ENCODE measurements at regions not wholly inside any gene's neighbourhood (a gene's known extent, or its start where the extent isn't known, plus 50 kb on each side); places are given as distances from the start of the nearest gene placed in this dataset.

DNA sequence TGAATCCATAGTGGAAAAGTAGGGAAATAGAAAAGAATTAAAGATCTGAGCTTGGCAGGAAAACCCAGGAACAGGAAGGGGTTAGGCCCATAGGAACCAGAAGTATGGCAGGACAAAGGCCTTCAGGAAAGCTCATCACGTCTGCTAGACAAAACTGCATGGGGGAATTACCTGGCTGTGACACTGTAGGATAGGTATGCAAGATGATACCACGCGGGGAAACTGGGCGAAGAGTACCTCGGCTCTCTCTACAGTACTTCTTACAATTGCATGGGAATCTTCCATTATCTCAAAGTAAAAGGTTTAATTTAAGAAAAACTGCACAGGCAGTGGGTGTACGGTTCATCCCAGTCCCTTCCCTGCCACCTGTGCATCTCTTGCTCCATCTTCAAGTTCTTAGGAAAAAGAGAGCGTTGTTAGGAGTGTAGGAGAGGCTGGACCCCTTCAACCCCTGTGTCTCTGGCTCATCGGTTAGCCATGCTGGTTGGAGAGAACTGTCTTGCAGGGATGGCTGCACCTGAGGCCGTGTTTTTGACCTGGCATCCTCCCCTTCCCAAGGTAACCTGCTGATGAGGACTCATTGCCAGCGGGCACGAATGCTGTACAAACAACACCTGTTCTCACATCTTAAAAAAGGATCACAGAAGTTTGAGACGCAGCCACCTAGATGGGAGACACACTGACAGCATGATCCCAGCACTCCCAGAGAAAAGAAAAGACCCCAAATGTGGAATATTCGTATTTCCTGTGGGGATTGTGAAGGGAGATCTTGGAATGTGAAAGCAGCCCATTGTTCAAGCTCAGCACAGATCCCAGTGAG is 120.5 kb upstream of the COPS8 start:
- DNase-seq, result no peak

DNA sequence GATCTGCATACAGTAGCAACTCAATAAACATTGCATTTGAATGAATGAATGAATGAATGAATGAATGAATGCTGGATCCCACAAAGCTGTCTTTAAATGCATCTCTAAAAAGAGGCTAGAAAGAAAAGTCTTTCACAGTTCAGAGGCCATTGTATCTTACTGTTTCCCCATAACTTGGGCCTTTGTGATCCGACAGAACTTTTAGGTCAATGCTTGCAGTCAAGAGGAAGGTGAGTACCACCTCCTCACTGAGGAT is 119.9 kb upstream of the COPS8 start:
- DNase-seq, result no peak

DNA sequence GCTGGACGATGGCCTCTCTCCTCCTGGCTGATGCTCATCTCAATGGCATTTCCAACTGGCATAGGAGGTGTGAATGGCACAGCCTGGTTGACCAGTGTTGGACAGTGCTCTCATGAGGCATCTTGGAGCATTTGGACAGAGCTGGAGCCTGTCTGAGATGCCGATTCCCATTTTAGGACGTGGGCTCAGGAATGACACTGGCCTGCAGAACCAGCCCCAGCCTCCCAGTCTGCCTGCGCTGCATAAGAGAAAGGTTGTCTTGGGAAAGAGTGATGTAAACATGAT is 118.2 kb upstream of the COPS8 start:
- no peak for DNase-seq

DNA sequence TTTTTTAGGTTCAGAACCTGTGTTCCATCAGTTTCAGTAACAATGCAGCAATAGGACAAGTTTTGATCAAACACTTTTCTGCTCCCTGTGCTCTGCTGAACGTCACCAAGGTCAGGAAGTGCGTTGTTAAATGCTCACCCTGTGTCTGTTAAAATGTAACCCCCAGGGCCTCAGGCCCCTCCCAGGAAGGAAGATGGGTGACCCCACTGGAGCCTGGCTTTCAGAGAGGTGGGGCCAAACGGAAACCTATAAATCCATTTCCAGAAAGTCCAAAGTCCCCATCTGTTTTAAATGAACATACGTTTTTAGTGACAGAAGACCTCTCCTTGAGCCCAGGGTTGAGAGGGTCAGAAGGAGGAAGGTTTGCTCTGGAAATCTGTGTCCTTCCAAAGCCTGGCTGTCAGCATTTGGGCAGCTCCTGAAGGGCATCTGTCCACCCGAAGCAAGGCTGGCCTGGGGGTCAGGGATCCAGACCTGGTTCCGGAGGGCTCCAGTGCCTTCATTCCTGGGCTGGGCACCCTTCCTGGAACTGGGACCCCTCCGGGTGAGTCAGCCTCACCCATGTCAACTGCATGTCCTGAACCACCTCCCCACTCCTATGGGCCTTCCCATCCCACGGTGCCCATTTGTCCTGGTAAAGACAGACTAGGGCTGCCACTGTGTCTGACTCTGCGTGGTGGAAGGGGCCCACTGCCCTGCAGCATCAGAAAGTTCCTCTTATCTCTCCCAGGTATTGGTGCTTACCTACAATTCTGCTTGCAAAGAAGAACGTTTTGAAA is 117.4 kb upstream of the COPS8 start:
- peak; percentile 77 for DNase-seq

DNA sequence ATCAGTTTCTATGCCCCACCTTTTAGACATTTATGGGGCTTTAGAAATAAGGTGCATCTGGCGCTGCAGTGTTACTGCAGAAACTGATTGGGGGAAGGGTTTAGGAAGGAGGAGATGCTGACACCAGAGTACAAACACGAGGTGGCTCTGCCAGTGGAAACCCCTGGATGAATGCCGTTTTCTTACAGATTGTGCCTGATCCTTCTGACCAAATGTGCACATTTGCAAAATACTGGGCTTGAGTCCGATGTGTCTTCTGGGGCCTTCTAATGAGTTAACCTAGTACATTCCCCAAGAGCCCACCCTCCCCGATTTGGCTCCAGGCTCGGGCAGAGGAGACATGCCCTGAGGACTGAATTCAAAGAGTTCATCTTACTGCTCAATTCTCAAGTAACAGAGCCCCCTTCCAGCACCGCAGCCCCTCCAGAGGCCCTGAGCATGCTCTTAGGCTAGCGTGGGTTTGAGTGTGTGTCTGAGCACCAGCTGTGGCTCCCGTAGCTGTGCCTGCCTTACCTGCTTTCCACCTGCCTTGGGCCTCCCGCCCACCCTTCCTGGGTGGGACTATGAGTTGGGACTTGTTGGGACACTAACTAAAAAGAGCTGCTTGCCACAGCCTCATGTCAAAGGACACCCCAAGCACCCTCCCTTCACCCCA is 116.7 kb upstream of the COPS8 start:
- no peak for DNase-seq

DNA sequence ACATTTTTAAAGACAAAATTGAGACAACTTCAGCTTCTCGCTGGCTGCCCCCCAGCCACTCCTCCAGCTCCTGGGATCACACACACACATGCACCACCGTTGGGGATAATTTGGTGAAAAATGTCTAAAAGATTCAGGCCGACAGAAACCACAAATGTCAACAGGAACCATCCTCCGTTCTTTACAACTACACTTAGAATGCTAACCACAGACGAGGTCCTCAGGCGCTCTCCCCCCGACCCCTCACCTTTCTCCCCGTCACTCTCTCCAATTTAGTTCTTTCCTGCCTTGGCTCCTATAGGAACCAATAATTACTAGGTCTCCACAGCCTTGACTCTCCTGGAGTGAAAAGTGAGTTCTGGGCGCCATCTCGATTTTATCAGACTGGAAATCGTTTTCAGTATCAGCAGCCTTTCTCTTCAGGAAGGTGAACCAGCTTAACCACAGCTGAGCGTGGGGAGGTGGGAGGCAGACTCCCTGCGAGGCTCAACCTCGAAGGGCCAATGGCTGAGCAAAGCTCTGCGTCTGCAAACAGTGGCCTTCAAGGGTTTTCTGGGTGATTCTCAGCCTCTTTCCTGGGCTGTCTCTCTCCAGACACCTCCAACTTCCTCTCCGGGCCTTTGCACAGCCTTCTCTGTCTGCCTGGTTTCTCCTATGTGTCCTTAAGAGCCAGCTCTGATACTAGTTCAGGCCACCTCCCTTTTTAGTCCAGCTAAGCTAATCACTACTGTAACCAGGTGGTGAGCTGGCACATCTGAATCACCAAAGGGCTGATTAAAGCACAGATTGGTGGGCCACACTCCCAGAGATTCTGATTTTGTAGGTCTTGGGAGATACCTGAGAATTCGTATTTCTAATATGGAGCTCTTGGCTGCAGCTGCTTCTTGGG is 115.7 kb upstream of the COPS8 start:
- DNase-seq, result peak; percentile 30

DNA sequence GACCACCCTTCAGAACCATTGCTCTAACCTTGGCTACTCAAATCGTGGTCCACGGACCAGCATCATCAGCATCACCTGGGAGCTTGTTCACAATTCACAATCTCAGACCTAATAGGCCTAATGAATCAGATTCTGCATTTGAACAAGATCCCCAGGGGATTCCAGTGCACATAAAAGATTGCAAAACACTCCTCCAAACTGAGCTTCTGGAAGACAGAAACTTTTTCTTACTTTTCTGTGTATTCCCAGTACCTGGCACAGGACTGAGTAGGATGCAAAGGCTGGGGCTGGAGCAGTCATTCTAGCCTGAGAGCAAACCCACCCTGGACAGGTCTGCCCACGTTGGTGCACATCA is 115.1 kb upstream of the COPS8 start:
- DNase-seq, result no peak

DNA sequence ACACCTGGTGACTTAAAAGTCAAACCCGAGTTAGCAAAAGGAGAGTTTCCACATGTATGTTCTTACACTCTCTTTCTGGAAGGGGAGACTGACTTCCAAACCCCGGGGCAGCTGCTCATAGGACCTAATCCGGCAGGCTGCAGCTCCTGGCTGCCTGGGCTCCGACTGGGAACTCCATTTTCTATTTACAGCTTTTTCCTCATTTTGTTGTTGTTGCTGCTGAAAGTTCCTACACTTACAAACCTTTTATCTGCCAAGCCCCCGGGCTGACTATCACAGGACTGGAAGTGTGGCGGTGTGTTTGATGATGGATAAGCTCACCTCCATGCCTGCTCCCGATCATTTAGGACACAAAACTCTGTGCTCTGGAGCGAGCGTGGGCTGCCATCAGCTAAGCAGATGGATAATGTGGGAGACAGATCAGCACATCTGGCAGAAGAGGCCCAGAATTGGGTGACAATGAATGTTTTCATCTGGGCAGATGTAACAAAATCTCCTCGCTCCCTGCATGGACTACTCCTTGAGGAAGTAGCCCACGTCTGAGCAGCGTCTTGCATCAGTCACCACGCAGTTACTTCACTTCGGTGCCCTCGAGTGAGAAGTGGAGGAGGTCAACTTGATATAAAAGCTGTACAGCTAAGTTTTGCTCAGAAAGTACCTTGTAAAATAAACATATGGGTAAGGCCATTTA is 114.4 kb upstream of the COPS8 start:
- peak; percentile 46 for DNase-seq

DNA sequence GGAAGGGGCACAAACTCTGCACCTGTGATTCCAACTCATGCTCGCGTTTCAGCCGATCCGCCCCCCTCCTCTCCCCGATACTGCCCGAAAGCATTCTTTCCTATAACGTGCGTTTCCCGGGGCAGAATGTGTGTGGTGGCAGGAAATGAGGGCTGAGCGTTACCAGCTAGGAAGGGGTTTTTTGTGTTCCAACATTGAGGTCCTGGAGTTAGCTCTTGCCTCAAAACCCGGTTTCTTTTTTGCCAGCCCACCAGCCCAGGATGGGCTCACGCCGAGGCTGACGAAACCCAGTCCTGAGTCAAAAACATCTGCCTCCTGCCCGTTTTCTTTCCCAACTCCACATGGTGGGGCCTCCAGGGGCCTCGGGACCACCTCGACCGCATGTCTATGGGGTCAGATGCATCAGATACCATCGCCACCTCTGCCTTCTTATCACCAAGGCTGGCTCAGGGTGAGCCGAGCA is 113.7 kb upstream of the COPS8 start:
- no peak for DNase-seq

DNA sequence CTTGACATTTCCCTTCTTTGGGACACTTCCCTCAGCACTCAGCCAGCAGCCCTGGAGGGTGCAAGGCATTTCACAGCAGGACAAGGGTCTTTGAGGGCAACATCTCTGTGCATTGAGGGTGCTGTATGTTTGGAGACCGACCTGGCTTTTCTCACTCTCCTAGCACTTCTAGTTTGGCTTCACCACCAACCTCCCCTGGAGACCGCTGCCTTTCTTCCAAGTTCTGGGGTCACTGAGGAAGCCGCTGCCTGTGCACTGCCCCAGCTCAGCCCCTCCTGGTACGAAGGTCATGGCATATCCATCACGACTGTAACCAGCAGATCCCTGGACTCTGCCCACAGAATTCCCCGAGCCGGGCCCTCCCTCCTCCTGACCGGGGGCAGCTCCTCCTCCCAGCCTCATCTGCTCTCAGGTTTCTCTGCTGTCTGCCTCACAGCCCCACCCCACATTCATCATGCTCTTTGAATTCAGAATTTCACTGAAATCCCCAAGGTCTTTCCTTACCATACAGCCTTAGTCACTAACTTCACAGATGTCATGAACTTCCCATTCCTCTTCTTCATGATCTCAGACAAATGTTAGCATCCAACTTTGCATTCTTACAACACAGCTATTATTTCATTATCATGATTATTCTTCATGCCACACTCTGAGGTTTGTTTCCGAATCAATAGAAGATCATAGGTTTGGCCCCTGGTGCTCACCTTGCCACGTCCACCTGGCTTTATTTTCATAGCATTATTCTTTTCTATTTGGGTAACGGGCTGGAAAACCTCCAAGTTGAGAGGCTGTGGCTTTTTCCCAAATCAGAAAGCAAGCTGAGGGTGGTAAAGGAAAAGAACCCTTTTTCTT is 113.0 kb upstream of the COPS8 start:
- no peak for DNase-seq

DNA sequence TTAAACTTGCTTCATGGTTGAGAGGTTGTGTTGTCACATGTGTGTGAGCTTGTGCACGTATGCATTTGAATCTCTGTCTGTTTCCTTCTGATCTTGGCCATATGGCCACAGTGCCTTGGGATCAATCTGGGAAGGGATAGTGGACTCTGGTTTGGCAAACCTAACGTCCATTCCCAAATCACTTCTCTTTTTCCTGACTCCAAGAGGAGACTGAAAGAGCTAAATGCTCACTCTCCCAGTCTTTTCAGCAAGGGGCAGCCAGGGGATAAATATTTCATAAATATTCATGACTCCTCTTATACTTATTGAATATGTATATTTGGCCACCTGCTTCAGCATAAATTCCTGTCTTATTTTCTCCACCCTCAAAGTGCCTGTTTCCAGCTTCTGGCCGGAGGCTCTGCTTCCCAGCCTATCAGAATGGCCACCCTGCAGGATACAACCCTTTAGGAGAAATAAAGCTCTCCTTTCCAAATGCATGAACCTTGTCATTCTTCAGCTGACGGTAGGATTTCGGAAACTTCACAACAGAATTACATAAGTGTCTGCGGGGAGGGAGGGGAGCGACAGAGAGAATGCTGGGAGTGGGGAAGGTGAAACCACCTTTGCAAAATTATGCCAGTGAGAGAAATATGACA is 112.2 kb upstream of the COPS8 start:
- DNase-seq, result no peak

DNA sequence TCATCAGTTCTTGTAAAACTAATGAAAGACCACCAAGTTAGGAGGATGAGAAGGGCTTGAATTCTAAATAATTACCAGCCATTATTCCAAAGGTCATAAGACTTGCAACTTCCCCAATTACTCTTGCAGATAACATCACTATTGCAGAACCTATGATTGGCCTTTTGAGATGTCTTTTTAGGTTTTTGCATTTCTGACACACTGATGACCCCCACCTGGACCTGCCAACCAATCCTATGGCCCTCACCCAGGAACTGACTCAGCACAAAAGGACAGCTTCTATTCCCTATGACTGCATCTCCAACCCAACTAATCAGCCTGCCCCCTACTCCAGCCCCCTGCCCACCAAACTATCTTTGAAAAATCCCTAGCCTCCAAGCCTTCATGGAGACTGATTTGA is 111.5 kb upstream of the COPS8 start:
- DNase-seq, result no peak

DNA sequence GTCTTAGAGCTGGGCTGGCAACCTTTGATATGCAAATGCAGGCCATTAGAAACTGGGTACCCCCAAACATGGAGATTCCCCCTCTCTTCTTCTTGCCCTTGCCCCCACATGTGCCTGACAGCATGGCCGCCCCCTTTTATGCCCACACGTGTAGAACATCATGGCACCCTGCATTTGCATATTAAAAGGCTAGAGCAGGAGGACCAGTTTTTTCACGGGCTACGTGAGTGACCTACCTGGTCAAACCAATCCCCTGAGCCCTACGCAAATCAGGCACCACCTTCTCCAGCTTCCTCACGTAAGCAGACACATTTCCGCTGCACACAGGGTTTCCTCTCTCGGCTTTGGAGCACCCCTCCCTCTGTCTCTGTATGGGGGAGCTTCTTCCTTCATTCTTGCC is 110.9 kb upstream of the COPS8 start:
- DNase-seq, result no peak

DNA sequence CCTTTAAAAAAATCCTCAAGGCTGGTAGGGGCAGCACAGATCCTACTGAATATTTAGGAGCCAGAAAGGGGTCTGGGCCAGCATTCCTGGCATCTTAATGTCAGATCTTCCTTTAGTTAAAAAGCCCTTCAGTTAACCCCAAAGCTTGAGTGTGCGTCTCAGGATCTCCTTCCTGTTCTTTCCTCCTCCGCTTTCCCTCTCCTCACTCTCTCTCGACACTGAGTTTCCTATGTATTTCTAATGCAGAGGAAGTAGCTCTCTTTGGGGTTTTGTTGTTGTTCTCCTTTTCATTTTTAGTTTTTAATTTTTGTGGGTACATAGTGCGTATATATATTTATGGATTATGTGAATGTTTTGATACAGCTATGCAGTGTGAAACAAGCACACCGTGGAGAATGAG is 109.9 kb upstream of the COPS8 start:
- DNase-seq, result no peak

DNA sequence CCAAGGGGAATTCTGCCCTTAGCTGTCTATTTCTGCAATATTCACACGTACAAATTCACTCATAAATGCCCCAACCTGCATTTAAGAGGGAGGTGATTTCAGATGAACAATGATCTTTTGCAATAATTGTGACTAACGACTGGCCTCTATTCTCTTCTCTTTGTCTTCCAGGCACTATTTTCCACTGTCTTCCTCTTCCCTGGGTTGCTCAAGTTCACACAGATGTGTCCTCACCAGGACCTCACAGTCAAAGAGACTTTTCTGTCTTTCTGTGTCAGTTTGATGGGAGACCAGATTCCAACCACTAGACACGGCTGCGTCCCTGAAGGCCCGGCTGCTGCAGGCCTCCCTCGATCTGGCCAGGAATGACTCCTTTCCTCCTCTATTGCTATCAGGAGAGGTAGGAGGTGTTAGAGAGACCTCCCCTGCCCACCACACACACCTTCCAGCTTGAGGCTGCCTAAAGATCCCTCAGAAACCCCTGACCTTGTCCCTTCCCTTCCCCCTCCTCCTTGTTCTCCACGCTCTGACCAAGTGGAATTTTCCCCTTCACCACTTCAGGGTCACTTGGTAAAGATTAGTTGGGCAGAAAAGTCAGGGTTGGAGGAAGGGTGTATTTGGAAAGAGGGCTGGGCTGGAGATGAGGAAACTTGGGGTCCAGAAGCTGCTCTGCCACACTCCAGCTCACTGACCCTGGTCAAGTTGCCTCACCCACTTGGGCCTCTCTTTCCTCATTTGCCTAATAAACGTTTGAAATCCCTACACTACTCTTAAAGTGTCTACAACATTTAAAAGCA is 109.2 kb upstream of the COPS8 start:
- no peak for DNase-seq

DNA sequence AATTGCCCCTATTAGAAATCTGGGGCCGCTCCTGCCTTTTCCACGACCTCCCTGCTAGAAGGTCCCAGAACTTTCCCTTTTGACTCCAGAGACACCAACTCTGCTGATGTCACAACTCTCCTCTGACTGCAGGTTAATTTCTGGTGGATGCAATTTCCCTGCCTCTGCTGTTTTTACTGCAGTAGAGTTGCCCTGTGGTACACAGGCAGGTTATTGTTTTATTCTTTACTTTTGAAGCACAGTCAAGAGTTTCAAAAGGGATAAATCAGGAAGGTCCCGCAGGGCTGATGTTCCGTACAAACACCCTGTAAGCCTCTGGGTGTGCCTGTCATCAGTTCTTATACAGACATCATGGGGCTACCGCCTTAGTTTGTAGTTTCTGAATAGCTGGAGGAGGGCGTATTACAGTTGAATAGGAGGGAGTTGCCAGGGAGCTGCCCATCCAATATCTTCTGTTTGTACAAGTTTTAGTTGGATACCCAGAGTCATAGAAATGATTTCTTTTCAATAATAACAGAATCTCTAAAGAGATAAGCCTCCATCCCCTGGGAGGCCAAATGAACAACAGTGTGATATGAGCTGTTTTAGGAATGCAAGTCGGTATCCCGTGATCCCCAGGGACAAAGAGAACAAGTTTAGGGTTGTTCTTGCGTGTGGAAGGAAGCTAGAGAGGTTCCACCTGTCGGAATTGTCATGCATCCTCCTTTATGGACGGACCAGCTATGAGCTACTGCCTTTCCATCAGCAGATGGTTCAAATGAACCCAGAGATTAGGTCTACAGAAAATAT is 108.4 kb upstream of the COPS8 start:
- DNase-seq, result no peak

DNA sequence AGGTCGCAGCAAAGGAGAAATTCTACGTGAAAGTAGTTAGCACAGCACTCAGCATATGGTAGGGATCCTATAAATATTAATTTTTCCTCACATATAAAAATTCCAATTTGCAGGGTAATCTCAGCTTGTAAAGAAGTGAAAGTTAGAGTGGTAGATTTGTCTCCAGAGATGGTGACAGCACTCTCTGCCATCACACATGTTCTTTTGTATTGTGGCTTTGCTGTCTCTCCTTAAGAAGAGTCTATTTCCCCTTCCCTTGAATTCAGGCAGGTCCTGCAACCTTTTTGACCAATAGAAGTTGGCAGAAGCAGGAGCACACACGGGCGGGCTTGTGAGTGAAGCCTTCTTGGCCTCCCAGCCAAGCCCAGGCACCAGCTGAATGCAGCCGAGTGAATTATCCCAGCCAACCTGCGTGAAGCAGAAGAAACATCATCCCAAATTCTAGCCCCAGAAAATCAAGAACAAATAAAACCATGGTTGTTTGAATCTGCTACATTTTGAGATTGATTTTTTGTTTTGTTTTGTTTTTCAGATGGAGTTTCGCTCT is 107.8 kb upstream of the COPS8 start:
- no peak for DNase-seq

DNA sequence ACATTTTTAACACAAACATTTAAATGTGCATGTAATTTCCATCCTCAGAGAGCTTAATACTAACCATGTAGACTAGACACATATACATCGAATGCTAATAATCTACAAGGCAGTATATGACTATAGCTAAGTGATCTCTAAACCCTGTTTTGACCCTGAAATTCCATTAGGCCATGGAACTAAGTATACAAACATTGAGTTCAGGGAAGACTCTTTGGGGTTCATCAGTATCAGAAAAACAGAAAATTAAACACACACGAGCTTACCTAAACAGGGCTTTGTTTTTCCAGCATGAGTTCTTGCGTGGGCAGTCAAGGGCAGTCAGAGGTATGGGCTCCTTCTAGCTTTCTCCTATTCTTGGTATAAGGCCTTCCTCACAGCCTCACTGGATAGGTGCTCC is 106.0 kb upstream of the COPS8 start:
- DNase-seq, result no peak

DNA sequence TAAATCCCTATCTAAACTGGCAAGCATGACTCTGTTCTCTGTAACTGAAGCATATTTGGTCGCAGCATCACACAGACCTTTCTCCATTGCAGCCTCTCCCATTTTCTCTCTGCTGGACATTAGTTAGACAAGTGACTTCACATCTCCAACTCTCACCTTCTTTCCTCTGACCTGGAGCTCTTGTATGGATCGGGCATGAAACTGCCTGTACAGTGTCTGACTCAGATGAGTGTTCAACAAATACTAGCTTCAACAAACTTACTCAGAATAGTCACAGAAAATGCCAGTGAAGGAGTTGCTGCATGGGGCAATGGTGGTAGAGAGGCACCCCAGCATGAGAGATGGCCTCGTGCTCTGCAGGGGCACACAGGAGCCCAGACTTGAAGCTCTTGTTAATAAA is 104.7 kb upstream of the COPS8 start:
- no peak for DNase-seq

Measured in CD4-positive, alpha-beta T cell treated with Interleukin-15 for 1 hour (primary cell).